Memory B cell (primary cell): ENCODE measurements at regions not wholly inside any gene's neighbourhood (a gene's known extent, or its start where the extent isn't known, plus 50 kb on each side); places are given as distances from the start of the nearest gene placed in this dataset.
"Not testable (repeated sequence)": the region's sequence is repeated elsewhere in the genome, so short reads cannot be mapped to it uniquely, and the experiment has no call there.

ENCODE experiments used
- ATAC-seq: fragments of 150-1000 bp; cut with Tn5 transposase; 2 replicates; pipeline ENCODE4 v1.10.0; 2021; ENCODE audit warnings: low read depth, mild to moderate bottlenecking, moderate library complexity
- DNase-seq, 2 donors: peaks; one replicate each; pipeline ENCODE4 v3.0.0; 2022; ENCODE audit warnings: low spot score in 2 of 2
- H3K27ac Mint-ChIP-seq: one replicate; pipeline ENCODE4 v1.8.0; 2022; ENCODE audit warnings: mild to moderate bottlenecking, moderate library complexity, mixed read lengths
- H3K27me3 Mint-ChIP-seq: one replicate; pipeline ENCODE4 v1.8.0; 2022; ENCODE audit warnings: mixed read lengths
- H3K36me3 Mint-ChIP-seq: one replicate; pipeline ENCODE4 v1.8.0; 2022; ENCODE audit warnings: mild to moderate bottlenecking, mixed read lengths
- H3K4me1 Mint-ChIP-seq: one replicate; pipeline ENCODE4 v1.8.0; 2022; ENCODE audit warnings: mixed read lengths
- H3K4me3 Mint-ChIP-seq: one replicate; pipeline ENCODE4 v1.8.0; 2022; ENCODE audit warnings: mild to moderate bottlenecking, moderate library complexity, mixed read lengths
- H3K9me3 Mint-ChIP-seq: one replicate; pipeline ENCODE4 v1.8.0; 2022; ENCODE audit warnings: mixed read lengths

GRCh38 chr3:18195836-18196235 lies 229.3 kb downstream of the SATB1 start:
- DNase-seq = no peak

GRCh38 chr3:18194431-18194830 lies 230.7 kb downstream of the SATB1 start:
- H3K27ac Mint-ChIP-seq = no peak overlapping the region
- peaks cover 2% of the 10 kb centered on the region for H3K4me1 Mint-ChIP-seq
- no peak for ATAC-seq

More at GRCh38 chr3:18195836-18196235, 229.3 kb downstream of the SATB1 start:
- H3K27me3 Mint-ChIP-seq = peaks cover 9% of the 10 kb centered on the region
- H3K4me3 Mint-ChIP-seq = no peak overlapping the region
- H3K27ac Mint-ChIP-seq = no peak overlapping the region
- H3K4me1 Mint-ChIP-seq = peaks cover 2% of the 10 kb centered on the region
- H3K9me3 Mint-ChIP-seq = peaks cover 19% of the 10 kb centered on the region
- H3K36me3 Mint-ChIP-seq = peaks cover 7% of the 10 kb centered on the region
- no peak for ATAC-seq

GRCh38 chr3:18190646-18191045 lies 234.5 kb downstream of the SATB1 start:
- no peak overlapping the region for H3K27ac Mint-ChIP-seq
- H3K9me3 Mint-ChIP-seq = no peaks in the 10 kb centered on the region
- no peaks in the 10 kb centered on the region for H3K27me3 Mint-ChIP-seq
- no peak for ATAC-seq
- no peak overlapping the region for H3K4me3 Mint-ChIP-seq
- H3K4me1 Mint-ChIP-seq = peaks cover 2% of the 10 kb centered on the region
- H3K36me3 Mint-ChIP-seq = no peaks in the 10 kb centered on the region
- DNase-seq = no peak

More at GRCh38 chr3:18194431-18194830, 230.7 kb downstream of the SATB1 start:
- H3K27me3 Mint-ChIP-seq = peaks cover 7% of the 10 kb centered on the region
- H3K4me3 Mint-ChIP-seq = no peak overlapping the region
- DNase-seq = no peak
- H3K36me3 Mint-ChIP-seq = peaks cover 4% of the 10 kb centered on the region
- H3K9me3 Mint-ChIP-seq = peaks cover 16% of the 10 kb centered on the region

- H3K4me3 Mint-ChIP-seq = no peak overlapping the region
- no peaks in the 10 kb centered on the region for H3K27me3 Mint-ChIP-seq
- H3K36me3 Mint-ChIP-seq = no peaks in the 10 kb centered on the region
- DNase-seq (no peak), ATAC-seq (no peak)
- H3K27ac Mint-ChIP-seq = no peak overlapping the region
- H3K4me1 Mint-ChIP-seq = peaks cover 2% of the 10 kb centered on the region
- H3K9me3 Mint-ChIP-seq = no peaks in the 10 kb centered on the region
Observed at GRCh38 chr3:18189282-18190050, 235.7 kb downstream of the SATB1 start.

GRCh38 chr3:18188491-18188890 lies 236.6 kb downstream of the SATB1 start:
- Mint-ChIP-seq H3K36me3 (no peaks in the 10 kb centered on the region), H3K27me3 (no peaks in the 10 kb centered on the region), H3K27ac (no peak overlapping the region), H3K9me3 (no peaks in the 10 kb centered on the region), H3K4me1 (peaks cover 2% of the 10 kb centered on the region), H3K4me3 (no peak overlapping the region)
- no peak for ATAC-seq
- no peak for DNase-seq

GRCh38 chr3:18185624-18186023 lies 239.5 kb downstream of the SATB1 start:
- Mint-ChIP-seq H3K9me3 (peaks cover 2% of the 10 kb centered on the region), H3K4me1 (no peaks in the 10 kb centered on the region), H3K36me3 (no peaks in the 10 kb centered on the region), H3K4me3 (no peak overlapping the region), H3K27me3 (no peaks in the 10 kb centered on the region), H3K27ac (no peak overlapping the region)
- ATAC-seq (no peak), DNase-seq (no peak)

- H3K4me3 Mint-ChIP-seq, H3K4me1 Mint-ChIP-seq, H3K27me3 Mint-ChIP-seq, H3K9me3 Mint-ChIP-seq, DNase-seq, H3K27ac Mint-ChIP-seq, H3K36me3 Mint-ChIP-seq, ATAC-seq: not testable (repeated sequence)
Observed at GRCh38 chr3:18182923-18183322, 242.2 kb downstream of the SATB1 start.

GRCh38 chr3:18179521-18179920 lies 245.6 kb downstream of the SATB1 start:
- no peak for DNase-seq
- no peak overlapping the region for H3K27ac Mint-ChIP-seq
- H3K4me3 Mint-ChIP-seq = no peak overlapping the region
- H3K36me3 Mint-ChIP-seq = no peaks in the 10 kb centered on the region
- no peak for ATAC-seq
- H3K27me3 Mint-ChIP-seq = no peaks in the 10 kb centered on the region
- no peaks in the 10 kb centered on the region for H3K4me1 Mint-ChIP-seq
- peaks cover 2% of the 10 kb centered on the region for H3K9me3 Mint-ChIP-seq

GRCh38 chr3:18177271-18177670 lies 247.9 kb downstream of the SATB1 start:
- no peak overlapping the region for H3K27ac Mint-ChIP-seq
- no peaks in the 10 kb centered on the region for H3K36me3 Mint-ChIP-seq
- no peak overlapping the region for H3K4me3 Mint-ChIP-seq
- no peaks in the 10 kb centered on the region for H3K9me3 Mint-ChIP-seq
- H3K27me3 Mint-ChIP-seq = no peaks in the 10 kb centered on the region
- H3K4me1 Mint-ChIP-seq = peaks cover 2% of the 10 kb centered on the region
- no peak for DNase-seq
- no peak for ATAC-seq

GRCh38 chr3:18173891-18174290 lies 251.2 kb downstream of the SATB1 start:
- not testable (repeated sequence) for H3K36me3 Mint-ChIP-seq, H3K27ac Mint-ChIP-seq, H3K27me3 Mint-ChIP-seq, H3K4me1 Mint-ChIP-seq, H3K4me3 Mint-ChIP-seq, ATAC-seq, H3K9me3 Mint-ChIP-seq, DNase-seq

- no peaks in the 10 kb centered on the region for H3K36me3 Mint-ChIP-seq
- peaks cover 3% of the 10 kb centered on the region for H3K4me1 Mint-ChIP-seq
- H3K27me3 Mint-ChIP-seq = peaks cover 9% of the 10 kb centered on the region
- H3K9me3 Mint-ChIP-seq = no peaks in the 10 kb centered on the region
- no peak overlapping the region for H3K27ac Mint-ChIP-seq
- no peak overlapping the region for H3K4me3 Mint-ChIP-seq
- DNase-seq = no peak
- ATAC-seq = no peak
Observed at GRCh38 chr3:18159681-18160080, 265.5 kb downstream of the SATB1 start.

GRCh38 chr3:18153571-18154173 lies 271.5 kb downstream of the SATB1 start:
- ATAC-seq (no peak), DNase-seq (no peak)
- H3K4me1 Mint-ChIP-seq = peaks cover 3% of the 10 kb centered on the region
- no peaks in the 10 kb centered on the region for H3K36me3 Mint-ChIP-seq
- no peak overlapping the region for H3K4me3 Mint-ChIP-seq
- H3K27me3 Mint-ChIP-seq = peaks cover 8% of the 10 kb centered on the region
- no peak overlapping the region for H3K27ac Mint-ChIP-seq
- no peaks in the 10 kb centered on the region for H3K9me3 Mint-ChIP-seq

GRCh38 chr3:18151199-18151598 lies 273.9 kb downstream of the SATB1 start:
- Mint-ChIP-seq H3K27ac (no peak overlapping the region), H3K36me3 (no peaks in the 10 kb centered on the region), H3K9me3 (no peaks in the 10 kb centered on the region), H3K27me3 (peaks cover 5% of the 10 kb centered on the region), H3K4me3 (no peak overlapping the region), H3K4me1 (no peaks in the 10 kb centered on the region)
- DNase-seq (no peak), ATAC-seq (no peak)

GRCh38 chr3:18149935-18150334 lies 275.2 kb downstream of the SATB1 start:
- H3K4me1 Mint-ChIP-seq = no peaks in the 10 kb centered on the region
- peaks cover 6% of the 10 kb centered on the region for H3K27me3 Mint-ChIP-seq
- H3K27ac Mint-ChIP-seq = no peak overlapping the region
- H3K9me3 Mint-ChIP-seq = no peaks in the 10 kb centered on the region
- no peaks in the 10 kb centered on the region for H3K36me3 Mint-ChIP-seq
- no peak for DNase-seq
- ATAC-seq = no peak
- H3K4me3 Mint-ChIP-seq = no peak overlapping the region

- Mint-ChIP-seq H3K9me3 (no peaks in the 10 kb centered on the region), H3K27me3 (peaks cover 6% of the 10 kb centered on the region), H3K4me1 (no peaks in the 10 kb centered on the region), H3K4me3 (no peak overlapping the region), H3K36me3 (no peaks in the 10 kb centered on the region), H3K27ac (no peak overlapping the region)
- no peak for DNase-seq
- no peak for ATAC-seq
Observed at GRCh38 chr3:18149386-18149785, 275.8 kb downstream of the SATB1 start.
